ENCODE measurements at regions not wholly inside any gene's neighbourhood (a gene's known extent, or its start where the extent isn't known, plus 50 kb on each side); places are given as distances from the start of the nearest gene placed in this dataset.
"Not testable (repeated sequence)": the region's sequence is repeated elsewhere in the genome, so short reads cannot be mapped to it uniquely, and the experiment has no call there.

DNA sequence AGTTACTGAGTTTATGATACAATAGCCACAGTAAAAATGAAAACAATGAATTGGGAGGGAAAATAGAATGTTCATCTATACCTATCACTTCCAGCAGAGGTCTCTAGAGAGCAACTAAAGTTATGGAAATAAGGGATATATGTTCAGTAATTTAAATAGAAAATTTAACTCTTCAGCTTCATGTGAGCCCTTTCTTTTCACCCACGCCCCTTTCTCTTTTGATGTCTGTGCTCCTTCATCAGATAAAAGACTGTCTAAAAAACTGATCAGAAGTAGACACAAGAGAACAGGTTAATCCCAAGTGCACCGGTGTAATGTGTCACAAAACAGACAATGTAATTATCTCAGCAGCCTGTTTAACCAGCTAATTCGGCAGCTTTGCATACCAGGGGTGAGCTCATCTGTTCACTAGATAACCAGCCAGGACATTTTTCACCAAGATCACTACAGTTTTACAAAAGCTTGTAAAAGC, 238.5 kb upstream of the ERBB4 start:
- peak; percentile 17 for DNase-seq (ENCODE audit: low read depth)

- no peak for DNase-seq (ENCODE audit: low read depth)
Observed at GRCh38 chr2:212773808-212774339, 235.3 kb upstream of the ERBB4 start.

- no peak for DNase-seq (ENCODE audit: low read depth)
Observed at GRCh38 chr2:212770240-212770639, 231.6 kb upstream of the ERBB4 start.

GRCh38 chr2:212766921-212767320, 228.3 kb upstream of the ERBB4 start:
- DNase-seq (ENCODE audit: low read depth): no peak

DNA sequence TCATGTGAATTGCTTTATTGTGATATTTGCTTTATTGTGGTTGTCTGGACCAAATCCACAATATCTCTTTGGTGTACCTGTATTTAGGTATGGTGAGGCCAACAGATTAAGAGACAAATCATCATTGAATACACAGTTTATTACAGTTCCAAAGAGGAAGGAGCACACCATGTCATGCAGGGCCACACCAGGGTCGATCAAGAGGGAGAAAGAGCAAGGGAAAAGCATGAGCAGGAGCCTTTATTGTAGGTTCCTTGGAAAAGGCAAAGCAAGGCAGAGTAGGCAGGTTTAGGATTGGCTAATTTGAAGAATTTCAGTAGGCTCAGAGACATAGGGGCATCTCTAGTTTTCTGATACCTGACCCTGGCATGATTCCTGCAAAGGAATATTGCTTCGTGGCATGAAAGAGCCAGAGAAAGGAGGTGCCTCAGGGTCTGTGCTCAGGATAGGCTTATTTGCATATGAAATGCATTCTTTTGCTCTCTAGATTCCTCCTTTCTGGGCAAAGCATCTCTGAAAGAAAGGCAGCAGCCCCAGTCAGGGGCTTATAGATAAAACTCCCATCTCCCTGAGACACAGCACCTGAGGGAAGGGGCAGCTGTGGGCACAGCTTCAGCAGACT, 214.2 kb upstream of the ERBB4 start:
- no peak for DNase-seq (ENCODE audit: low read depth)

GRCh38 chr2:212745359-212745758, 206.8 kb upstream of the ERBB4 start:
- no peak for DNase-seq (ENCODE audit: low read depth)

DNA sequence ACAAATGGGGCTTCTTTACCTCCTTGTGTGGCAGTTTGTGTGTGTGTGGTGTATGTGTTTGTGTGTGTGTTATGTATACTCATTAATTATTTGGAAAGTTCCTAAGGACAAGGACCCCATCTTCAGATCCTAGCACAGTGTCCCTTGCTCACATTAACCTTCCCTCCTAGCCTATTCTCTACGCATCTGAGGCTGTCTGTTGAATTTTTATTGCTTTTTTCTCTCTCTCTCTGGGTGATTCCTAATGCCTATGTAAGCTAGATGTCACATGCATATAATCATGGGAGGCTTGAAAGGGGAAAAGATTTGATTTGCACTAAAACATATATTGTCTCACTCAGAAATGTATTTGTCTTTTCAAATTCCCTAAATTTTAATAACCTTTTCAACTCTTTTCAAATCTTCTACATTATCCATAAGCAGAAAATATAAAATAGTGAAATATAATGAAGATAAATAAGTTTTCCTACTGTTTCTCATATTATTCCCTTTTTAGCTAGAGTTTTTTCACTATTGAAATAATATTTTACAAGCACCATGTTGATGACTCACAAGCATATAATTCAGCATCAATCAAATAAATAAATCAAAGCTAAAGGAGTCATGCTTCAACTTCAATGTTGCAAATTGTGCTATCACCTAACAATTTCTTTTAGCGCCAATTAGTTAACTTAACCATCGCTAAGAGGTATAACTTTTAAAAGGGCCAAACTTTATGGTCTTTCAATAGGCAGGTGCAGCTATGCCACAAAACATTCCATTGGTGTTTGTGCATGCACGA, 199.0 kb upstream of the ERBB4 start:
- no peak for DNase-seq (ENCODE audit: low read depth)

DNA sequence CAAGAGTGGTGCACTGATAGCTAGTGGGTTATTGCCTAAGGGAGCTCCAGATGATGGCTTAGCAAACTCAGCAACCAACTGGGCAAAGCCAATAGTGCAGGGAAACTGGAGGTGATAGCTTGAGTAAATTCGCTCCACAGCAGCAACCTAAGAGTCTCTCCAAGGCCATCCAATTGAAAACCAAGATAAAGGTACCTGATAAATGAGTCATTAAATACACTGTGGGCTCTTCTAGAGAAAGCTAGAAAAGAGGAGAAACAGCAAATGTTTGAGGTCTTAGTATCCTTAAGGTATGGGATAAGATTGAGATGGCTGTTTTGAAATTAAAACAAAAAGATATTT, 197.8 kb upstream of the ERBB4 start:
- DNase-seq (ENCODE audit: low read depth): no peak

GRCh38 chr2:212733273-212733672, 194.7 kb upstream of the ERBB4 start:
- no peak for DNase-seq (ENCODE audit: low read depth)

DNA sequence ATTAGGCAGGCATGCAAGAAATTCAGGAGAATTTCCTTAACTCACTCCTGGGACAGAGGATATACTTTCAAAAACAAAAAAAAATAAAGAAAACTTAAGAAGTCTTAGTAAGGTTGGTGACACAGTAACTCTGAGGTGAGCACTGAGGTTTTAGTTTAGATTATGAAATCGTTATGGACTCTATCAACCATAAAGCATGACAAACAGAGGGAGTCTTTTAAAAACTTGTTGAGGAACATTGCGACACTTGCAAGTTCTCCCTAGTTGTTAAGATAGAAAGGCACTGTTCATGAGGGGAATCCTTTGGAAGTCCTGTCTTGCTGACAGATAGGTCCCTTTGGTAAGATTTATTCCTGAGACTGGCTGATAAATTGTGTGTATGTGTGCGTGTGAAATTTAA, 194.3 kb upstream of the ERBB4 start:
- DNase-seq (ENCODE audit: low read depth): no peak

GRCh38 chr2:212730994-212731393, 192.4 kb upstream of the ERBB4 start:
- DNase-seq (ENCODE audit: low read depth): no peak

- no peak for DNase-seq (ENCODE audit: low read depth)
Observed at GRCh38 chr2:212728717-212729116, 190.1 kb upstream of the ERBB4 start.

DNA sequence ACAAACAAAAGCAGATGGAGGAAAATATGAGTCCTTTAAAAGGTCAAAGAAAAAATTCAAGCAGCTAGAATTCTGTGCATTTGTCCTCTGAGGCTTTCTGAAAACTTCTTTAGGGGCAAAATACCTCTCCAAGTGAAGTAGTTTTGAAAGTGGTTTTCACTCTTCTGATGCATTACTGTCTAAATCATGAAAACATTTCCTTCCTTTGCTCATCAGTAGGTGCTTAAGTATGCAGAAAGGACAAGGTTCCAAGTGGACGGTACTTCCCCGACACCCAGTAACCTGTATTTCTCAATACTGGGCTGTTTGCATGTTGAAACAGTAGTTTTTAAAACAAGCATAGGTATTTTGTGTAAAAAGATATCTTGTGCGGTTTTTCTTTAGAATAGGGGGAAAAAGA, 189.1 kb upstream of the ERBB4 start:
- no peak for DNase-seq (ENCODE audit: low read depth)

GRCh38 chr2:212726403-212726802, 187.8 kb upstream of the ERBB4 start:
- DNase-seq (ENCODE audit: low read depth): no peak

- DNase-seq (ENCODE audit: low read depth): no peak
Observed at GRCh38 chr2:212725180-212725579, 186.6 kb upstream of the ERBB4 start.

DNA sequence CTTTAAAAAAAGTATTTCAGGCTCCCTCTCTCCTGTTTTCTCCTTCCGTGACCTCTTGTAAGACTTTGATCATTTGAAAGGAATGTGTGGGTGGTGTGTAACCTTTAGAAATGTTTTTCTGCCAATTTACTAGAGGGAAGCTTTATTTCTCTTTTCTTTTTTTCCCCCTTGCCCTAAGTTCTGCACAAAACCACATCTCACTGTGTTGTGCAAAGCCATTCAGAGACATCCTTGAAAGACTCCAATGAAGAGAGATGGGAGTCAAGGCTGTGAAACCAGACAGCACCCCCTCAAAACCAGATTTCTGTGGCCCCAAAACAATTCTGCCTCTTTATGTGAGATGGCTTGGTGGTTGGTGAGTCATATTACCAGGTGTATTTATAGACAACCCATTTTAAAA, 184.6 kb upstream of the ERBB4 start:
- no peak for DNase-seq (ENCODE audit: low read depth)

- DNase-seq (ENCODE audit: low read depth): no peak
Observed at GRCh38 chr2:212722046-212722445, 183.4 kb upstream of the ERBB4 start.

- no peak for DNase-seq (ENCODE audit: low read depth)
Observed at GRCh38 chr2:212721026-212721451, 182.4 kb upstream of the ERBB4 start.

- DNase-seq (ENCODE audit: low read depth): not testable (repeated sequence)
Observed at GRCh38 chr2:212715411-212715810, 176.8 kb upstream of the ERBB4 start.

- DNase-seq (ENCODE audit: low read depth): no peak
Observed at GRCh38 chr2:212713681-212714080, 175.1 kb upstream of the ERBB4 start.

DNA sequence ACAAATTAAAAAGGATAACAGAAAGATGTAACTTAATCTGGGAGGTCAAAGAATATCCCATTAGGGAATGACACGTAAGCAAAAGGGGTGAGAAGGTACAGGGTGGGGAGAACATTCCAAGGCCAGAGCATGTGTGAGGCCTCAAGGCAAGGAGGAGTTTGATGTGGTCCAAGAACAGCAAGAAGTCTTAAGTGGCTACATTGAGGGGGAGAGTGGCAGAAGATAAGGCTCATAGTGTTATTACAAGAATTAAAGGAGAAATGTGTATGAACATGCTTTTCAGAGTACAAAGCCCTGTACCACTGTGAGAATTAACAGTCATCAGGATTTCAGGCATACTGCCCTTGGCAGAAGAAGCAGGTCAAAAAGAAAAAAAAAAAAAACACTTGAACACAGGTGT, 174.4 kb upstream of the ERBB4 start:
- DNase-seq (ENCODE audit: low read depth): no peak

DNA sequence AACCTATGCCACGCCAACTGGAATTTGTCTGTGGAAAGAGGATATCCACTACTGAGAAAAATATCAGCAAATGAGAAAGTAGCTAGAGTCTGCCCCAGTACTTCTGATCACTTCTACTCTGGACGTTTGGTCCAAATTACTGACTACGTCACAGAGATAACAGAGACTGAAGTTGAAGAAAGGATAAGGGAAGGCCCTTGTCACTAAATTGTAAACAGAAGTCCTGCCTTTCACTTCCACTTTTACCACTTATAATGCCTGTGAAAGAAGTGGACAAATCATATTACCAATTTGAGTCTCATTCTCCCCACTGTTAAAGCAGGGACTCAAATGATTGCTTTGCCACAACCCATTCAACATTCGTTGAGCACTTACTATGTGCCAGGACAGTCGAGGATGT, 173.9 kb upstream of the ERBB4 start:
- no peak for DNase-seq (ENCODE audit: low read depth)

DNA sequence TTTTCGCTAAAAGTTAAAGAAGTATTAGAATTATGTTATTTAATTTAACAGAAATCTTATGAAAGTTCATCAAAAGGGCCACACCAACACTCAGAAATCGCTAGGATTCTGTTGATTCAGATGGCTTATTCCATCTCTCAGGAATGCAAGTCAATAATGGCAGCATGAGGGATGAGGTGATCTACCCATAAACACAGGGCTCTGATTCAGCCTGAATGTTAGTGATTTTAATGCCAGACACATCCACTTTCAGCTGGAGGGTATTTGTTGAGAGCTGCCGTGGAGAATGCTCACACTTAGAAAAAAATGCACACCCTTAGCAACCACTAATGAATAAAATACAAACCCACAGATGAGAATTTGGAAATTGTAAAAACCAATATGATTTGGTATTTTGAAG, 173.3 kb upstream of the ERBB4 start:
- DNase-seq (ENCODE audit: low read depth): no peak

Data from forelimb muscle (tissue), 1 donor.